Liver (tissue), 3 donors: ENCODE measurements at regions not wholly inside any gene's neighbourhood (a gene's known extent, or its start where the extent isn't known, plus 50 kb on each side); places are given as distances from the start of the nearest gene placed in this dataset.

Experiments
- ATF3 ChIP-seq: IDR thresholded peaks from 2 replicates; pipeline ENCODE4 v1.6.1; 2016; ENCODE audit warnings: antibody characterized with exemption
- CTCF ChIP-seq: fragments of 150-350 bp; IDR thresholded peaks from 2 replicates; pipeline ENCODE4 v1.5.1; 2017; ENCODE audit warnings: improper control_type of control experiment, low read depth, low read length; ENCODE audit not compliant: missing input control
- EGR1 ChIP-seq, 2 donors: IDR thresholded peaks; 2 replicates each; pipeline ENCODE4 v1.6.1; 2016 to 2018; ENCODE audit warnings: antibody characterized with exemption in 2 of 2, low read depth in 2 of 2
- GABPA ChIP-seq, 2 donors: IDR thresholded peaks in 1 of 2; conservative IDR thresholded peaks in 1 of 2; 2 replicates each; pipeline ENCODE4 v1.6.1; 2016; ENCODE audit warnings: antibody characterized with exemption in 2 of 2, mild to moderate bottlenecking in 1 of 2, moderate library complexity in 1 of 2
- JUND ChIP-seq, 2 donors: IDR thresholded peaks; 2 replicates each; pipeline ENCODE4 v1.6.1; 2016; ENCODE audit warnings: antibody characterized with exemption in 2 of 2
- RAD21 ChIP-seq, 2 donors: IDR thresholded peaks; 2 replicates each; pipeline ENCODE4 v1.6.1; 2016; ENCODE audit warnings: antibody characterized with exemption in 2 of 2, mild to moderate bottlenecking in 2 of 2
- TAF1 ChIP-seq: conservative IDR thresholded peaks from 2 replicates; pipeline ENCODE4 v1.6.1; 2016; ENCODE audit warnings: antibody characterized with exemption, mild to moderate bottlenecking
- donor health status: healthy.
- donor health status: healthy.

- TF ChIP-seq CTCF, result no peak
- no peak for TF ChIP-seq JUND (IDR thresholded peaks at IDR 0.05)
- TF ChIP-seq EGR1 (IDR thresholded peaks at IDR 0.05; ENCODE audit: low read depth in 2 of 2), result no peak
- no peak for TF ChIP-seq TAF1
- no peak for TF ChIP-seq RAD21 (IDR thresholded peaks at IDR 0.05)
- TF ChIP-seq ATF3, result no peak
- no peak for TF ChIP-seq GABPA (IDR thresholded peaks at IDR 0.05 in 1 of 2, conservative IDR thresholded peaks at IDR 0.05 in 1 of 2)
Observed at GRCh38 chr6:140385679-140386078, 1011.2 kb upstream of the CITED2 start.
